GM12872 (cell line): ENCODE measurements at regions not wholly inside any gene's neighbourhood (a gene's known extent, or its start where the extent isn't known, plus 50 kb on each side); places are given as distances from the start of the nearest gene placed in this dataset.

Source experiments
- TF ChIP-seq, protein P1 (sequence below): IDR thresholded peaks from 3 replicates; pipeline ENCODE4 v1.5.1; 2011; ENCODE audit warnings: low read depth, mild to moderate bottlenecking, low read length, moderate library complexity; ENCODE audit not compliant: insufficient read depth

- TF ChIP-seq, protein P1, sequence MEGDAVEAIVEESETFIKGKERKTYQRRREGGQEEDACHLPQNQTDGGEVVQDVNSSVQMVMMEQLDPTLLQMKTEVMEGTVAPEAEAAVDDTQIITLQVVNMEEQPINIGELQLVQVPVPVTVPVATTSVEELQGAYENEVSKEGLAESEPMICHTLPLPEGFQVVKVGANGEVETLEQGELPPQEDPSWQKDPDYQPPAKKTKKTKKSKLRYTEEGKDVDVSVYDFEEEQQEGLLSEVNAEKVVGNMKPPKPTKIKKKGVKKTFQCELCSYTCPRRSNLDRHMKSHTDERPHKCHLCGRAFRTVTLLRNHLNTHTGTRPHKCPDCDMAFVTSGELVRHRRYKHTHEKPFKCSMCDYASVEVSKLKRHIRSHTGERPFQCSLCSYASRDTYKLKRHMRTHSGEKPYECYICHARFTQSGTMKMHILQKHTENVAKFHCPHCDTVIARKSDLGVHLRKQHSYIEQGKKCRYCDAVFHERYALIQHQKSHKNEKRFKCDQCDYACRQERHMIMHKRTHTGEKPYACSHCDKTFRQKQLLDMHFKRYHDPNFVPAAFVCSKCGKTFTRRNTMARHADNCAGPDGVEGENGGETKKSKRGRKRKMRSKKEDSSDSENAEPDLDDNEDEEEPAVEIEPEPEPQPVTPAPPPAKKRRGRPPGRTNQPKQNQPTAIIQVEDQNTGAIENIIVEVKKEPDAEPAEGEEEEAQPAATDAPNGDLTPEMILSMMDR = no peak
Measured at GRCh38 chr2:192539306-192539705, 344.6 kb upstream of the TMEFF2 start.

- TF ChIP-seq, protein P1 = no peak
Measured at GRCh38 chr2:192536922-192537624, 342.3 kb upstream of the TMEFF2 start.

GRCh38 chr2:192535956-192536921 is 341.5 kb upstream of the TMEFF2 start:
- TF ChIP-seq, protein P1 = no peak

GRCh38 chr2:192534072-192534471 is 339.3 kb upstream of the TMEFF2 start:
- TF ChIP-seq, protein P1 = no peak

GRCh38 chr2:192515937-192516336 is 321.2 kb upstream of the TMEFF2 start:
- TF ChIP-seq, protein P1 = no peak

- TF ChIP-seq, protein P1 = no peak
Measured at GRCh38 chr2:192513575-192513974, 318.8 kb upstream of the TMEFF2 start.

GRCh38 chr2:192500550-192501200 is 305.9 kb upstream of the TMEFF2 start:
- TF ChIP-seq, protein P1 = no peak
